SU-DHL-6 (cell line): ENCODE measurements at regions not wholly inside any gene's neighbourhood (a gene's known extent, or its start where the extent isn't known, plus 50 kb on each side); places are given as distances from the start of the nearest gene placed in this dataset.

Source experiments
- H2AFZ ChIP-seq: fragments of 200-600 bp; sonication (generic); 2 replicates; pipeline ENCODE4 v1.6.1; 2014; ENCODE audit warnings: low read depth, mild to moderate bottlenecking, moderate library complexity, mixed read lengths, antibody characterized with exemption, low read length; ENCODE audit not compliant: severe bottlenecking
- H3F3A ChIP-seq: fragments of 200-600 bp; shearing (Covaris generic); 2 replicates; pipeline ENCODE4 v1.6.0; 2016; ENCODE audit warnings: antibody characterized with exemption, mild to moderate bottlenecking; ENCODE audit not compliant: insufficient read depth
- H3K27ac ChIP-seq: fragments of 200-600 bp; sonication (generic); 2 replicates; pipeline ENCODE4 v1.5.1; 2016; ENCODE audit warnings: low read depth, mild to moderate bottlenecking, low read length, moderate library complexity, mixed read lengths
- H3K27me3 ChIP-seq: fragments of 200-600 bp; sonication (generic), shearing (Covaris generic); 2 replicates; pipeline ENCODE4 v1.6.0; 2014; ENCODE audit warnings: mild to moderate bottlenecking, low read length
- H3K36me3 ChIP-seq: fragments of 200-600 bp; sonication (generic); 2 replicates; pipeline ENCODE4 v1.6.1; 2014; ENCODE audit warnings: mild to moderate bottlenecking, low read length, mixed read lengths
- H3K4me2 ChIP-seq: fragments of 300-600, 200-600 bp; shearing (Covaris generic), sonication (generic); 2 replicates; pipeline ENCODE4 v1.6.0; 2014; ENCODE audit warnings: low read length, low read depth, mild to moderate bottlenecking; ENCODE audit not compliant: poor library complexity, severe bottlenecking
- H3K4me3 ChIP-seq: fragments of 200-600 bp; sonication (generic); 2 replicates; pipeline ENCODE4 v1.5.1; 2014; ENCODE audit warnings: antibody characterized with exemption, low read length, mild to moderate bottlenecking, mixed read lengths; ENCODE audit not compliant: insufficient read depth, poor library complexity, severe bottlenecking
- H3K79me2 ChIP-seq: fragments of 200-600 bp; sonication (generic); 2 replicates; pipeline ENCODE4 v1.6.1; 2014; ENCODE audit warnings: mild to moderate bottlenecking, low read length, moderate library complexity; ENCODE audit not compliant: insufficient read depth
- H3K9ac ChIP-seq: fragments of 200-600 bp; sonication (generic); 2 replicates; pipeline ENCODE4 v1.7.0; 2014; ENCODE audit warnings: mild to moderate bottlenecking, low read length
- H3K9me2 ChIP-seq: fragments of 200-600 bp; sonication (generic); replicated peaks from 2 replicates; pipeline ENCODE4 v1.6.1; 2014; ENCODE audit warnings: low read length; ENCODE audit not compliant: insufficient read depth
- H3K9me3 ChIP-seq: fragments of 200-600 bp; sonication (generic); 2 replicates; pipeline ENCODE4 v1.6.1; 2014; ENCODE audit warnings: low read length, mixed read lengths; ENCODE audit not compliant: insufficient read depth
- H4K20me1 ChIP-seq: fragments of 200-600 bp; sonication (generic); 2 replicates; pipeline ENCODE4 v1.6.1; 2014; ENCODE audit warnings: low read depth, mild to moderate bottlenecking, antibody characterized with exemption, low read length, moderate library complexity, mixed read lengths
- EZH2phosphoT487 ChIP-seq: fragments of 200-600 bp; sonication (generic), shearing (Covaris generic); conservative IDR thresholded peaks from 2 replicates; pipeline ENCODE4 v1.6.1; 2018; ENCODE audit warnings: mild to moderate bottlenecking, antibody characterized with exemption, low read length, moderate library complexity, mixed read lengths
- TF ChIP-seq, protein P1 (sequence below): fragments of 200-600 bp; sonication (generic); IDR thresholded peaks from one replicate; pipeline ENCODE4 v1.5.1; 2017; ENCODE audit warnings: antibody characterized with exemption, mild to moderate bottlenecking, low read length, moderate library complexity; ENCODE audit not compliant: insufficient read depth, poor library complexity, severe bottlenecking

DNA sequence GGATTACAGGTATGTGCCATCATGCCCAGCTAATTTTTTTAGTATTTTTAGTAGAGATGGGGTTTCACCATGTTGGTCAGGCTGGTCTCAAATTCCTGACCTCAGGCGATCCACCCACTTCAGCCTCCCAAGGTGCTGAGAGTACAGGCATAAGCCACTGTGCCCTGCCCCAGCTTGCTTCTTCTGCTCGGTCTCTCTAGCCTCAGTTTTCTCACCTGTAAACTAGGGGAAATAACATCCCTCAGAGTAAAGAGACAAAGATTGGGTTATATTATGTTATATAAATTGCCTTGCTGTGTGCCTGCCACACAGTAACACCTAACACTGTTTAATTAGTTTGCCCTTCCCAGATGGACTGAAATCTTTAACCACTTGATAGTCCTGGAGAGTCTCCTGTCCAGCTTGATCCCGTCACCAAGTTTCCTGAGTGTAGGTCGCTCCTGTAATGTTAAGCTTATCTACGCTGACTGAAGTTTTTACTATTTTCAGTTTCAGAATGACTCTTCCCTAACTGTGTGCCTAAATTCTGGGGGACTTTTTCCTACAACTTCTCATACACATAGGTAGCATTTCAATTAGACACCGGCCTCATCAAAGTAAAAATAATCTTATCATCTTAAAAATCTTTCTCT is 412.7 kb upstream of the TENM3 start:
- Histone ChIP-seq H3K79me2 (no peaks in the 10 kb centered on the region), H4K20me1 (no peaks in the 10 kb centered on the region), H3K9me2 (no peaks in the 10 kb centered on the region), H3K27me3 (no peaks in the 10 kb centered on the region), H2AFZ (no peak overlapping the region), H3K9ac (no peak overlapping the region), H3K4me2 (no peak overlapping the region), H3F3A (no peaks in the 10 kb centered on the region), H3K4me3 (no peak overlapping the region), H3K36me3 (no peaks in the 10 kb centered on the region), H3K9me3 (no peaks in the 10 kb centered on the region), H3K27ac (no peak overlapping the region)
- no peak for TF ChIP-seq EZH2phosphoT487
- TF ChIP-seq, protein P1, sequence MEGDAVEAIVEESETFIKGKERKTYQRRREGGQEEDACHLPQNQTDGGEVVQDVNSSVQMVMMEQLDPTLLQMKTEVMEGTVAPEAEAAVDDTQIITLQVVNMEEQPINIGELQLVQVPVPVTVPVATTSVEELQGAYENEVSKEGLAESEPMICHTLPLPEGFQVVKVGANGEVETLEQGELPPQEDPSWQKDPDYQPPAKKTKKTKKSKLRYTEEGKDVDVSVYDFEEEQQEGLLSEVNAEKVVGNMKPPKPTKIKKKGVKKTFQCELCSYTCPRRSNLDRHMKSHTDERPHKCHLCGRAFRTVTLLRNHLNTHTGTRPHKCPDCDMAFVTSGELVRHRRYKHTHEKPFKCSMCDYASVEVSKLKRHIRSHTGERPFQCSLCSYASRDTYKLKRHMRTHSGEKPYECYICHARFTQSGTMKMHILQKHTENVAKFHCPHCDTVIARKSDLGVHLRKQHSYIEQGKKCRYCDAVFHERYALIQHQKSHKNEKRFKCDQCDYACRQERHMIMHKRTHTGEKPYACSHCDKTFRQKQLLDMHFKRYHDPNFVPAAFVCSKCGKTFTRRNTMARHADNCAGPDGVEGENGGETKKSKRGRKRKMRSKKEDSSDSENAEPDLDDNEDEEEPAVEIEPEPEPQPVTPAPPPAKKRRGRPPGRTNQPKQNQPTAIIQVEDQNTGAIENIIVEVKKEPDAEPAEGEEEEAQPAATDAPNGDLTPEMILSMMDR: no peak

DNA sequence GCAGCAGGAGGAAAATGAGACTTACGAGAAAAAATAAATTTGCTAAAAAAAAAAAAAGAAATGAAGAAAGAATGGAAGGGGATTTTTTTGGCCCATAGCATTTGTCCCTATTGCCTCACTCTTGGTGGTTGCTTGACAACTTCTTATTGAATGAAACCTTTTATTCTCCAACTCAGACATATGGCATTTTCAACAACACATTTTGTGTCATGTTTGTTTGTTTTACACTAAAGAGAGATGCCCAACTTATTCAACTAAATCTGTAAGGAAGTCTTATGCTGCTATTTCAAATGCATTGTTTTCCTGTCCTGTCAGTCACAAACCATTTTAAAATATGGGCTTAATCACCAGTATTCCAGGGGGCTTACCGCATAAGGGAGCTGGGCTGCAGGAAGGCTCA is 409.1 kb upstream of the TENM3 start:
- H3K9me3 ChIP-seq: no peaks in the 10 kb centered on the region
- H3K4me3 ChIP-seq: no peak overlapping the region
- H3F3A ChIP-seq: no peaks in the 10 kb centered on the region
- no peaks in the 10 kb centered on the region for H3K79me2 ChIP-seq
- H3K4me2 ChIP-seq: no peak overlapping the region
- H3K27me3 ChIP-seq: no peaks in the 10 kb centered on the region
- no peaks in the 10 kb centered on the region for H3K36me3 ChIP-seq
- H3K27ac ChIP-seq: no peak overlapping the region
- no peaks in the 10 kb centered on the region for H3K9me2 ChIP-seq
- TF ChIP-seq, protein P1: no peak
- TF ChIP-seq EZH2phosphoT487: no peak
- no peaks in the 10 kb centered on the region for H4K20me1 ChIP-seq
- H2AFZ ChIP-seq: no peak overlapping the region
- H3K9ac ChIP-seq: no peak overlapping the region

DNA sequence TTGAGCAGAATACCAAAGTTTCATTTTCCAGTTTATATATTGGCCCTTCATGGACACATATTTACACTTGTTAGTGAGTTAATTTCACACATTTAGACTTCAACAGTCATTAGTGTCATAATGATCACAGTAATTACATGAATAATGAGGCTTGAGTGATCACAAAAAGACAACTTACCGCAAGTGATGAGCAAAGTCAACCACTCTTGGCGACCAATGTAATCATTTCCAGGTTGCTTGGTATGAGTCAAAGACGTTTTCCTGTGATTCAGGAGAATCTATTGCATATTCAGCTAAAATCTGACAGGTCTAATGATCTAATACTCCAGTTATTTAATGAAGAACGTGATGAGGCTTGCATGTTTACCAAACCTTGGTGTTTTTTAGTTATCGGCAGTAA is 407.9 kb upstream of the TENM3 start:
- TF ChIP-seq, protein P1: no peak
- TF ChIP-seq EZH2phosphoT487: no peak
- no peaks in the 10 kb centered on the region for H3F3A ChIP-seq
- H3K4me3 ChIP-seq: no peak overlapping the region
- no peaks in the 10 kb centered on the region for H3K27me3 ChIP-seq
- no peak overlapping the region for H2AFZ ChIP-seq
- no peak overlapping the region for H3K27ac ChIP-seq
- no peaks in the 10 kb centered on the region for H4K20me1 ChIP-seq
- no peaks in the 10 kb centered on the region for H3K9me3 ChIP-seq
- H3K9me2 ChIP-seq: no peaks in the 10 kb centered on the region
- H3K36me3 ChIP-seq: no peaks in the 10 kb centered on the region
- no peak overlapping the region for H3K9ac ChIP-seq
- no peaks in the 10 kb centered on the region for H3K79me2 ChIP-seq
- H3K4me2 ChIP-seq: no peak overlapping the region
